NB4 (cell line): ENCODE measurements at regions not wholly inside any gene's neighbourhood (a gene's known extent, or its start where the extent isn't known, plus 50 kb on each side); places are given as distances from the start of the nearest gene placed in this dataset.

ENCODE experiments used
- CTCF ChIP-seq: IDR thresholded peaks from one replicate; pipeline ENCODE4 v1.5.1; 2012; ENCODE audit warnings: low read depth, low read length
- MYC ChIP-seq: IDR thresholded peaks from 2 replicates; pipeline ENCODE4 v1.6.1; 2011; ENCODE audit warnings: low read depth, low read length
- POLR2A ChIP-seq: IDR thresholded peaks from 2 replicates; pipeline ENCODE4 v1.6.1; 2011; ENCODE audit warnings: mild to moderate bottlenecking; ENCODE audit not compliant: insufficient read length; ENCODE audit errors: extremely low read depth

GRCh38 chr6:6922166-6922565, 185.6 kb upstream of the RREB1 start:
- no peak for TF ChIP-seq POLR2A
- TF ChIP-seq CTCF: no peak
- no peak for TF ChIP-seq MYC
